ENCODE measurements at regions not wholly inside any gene's neighbourhood (a gene's known extent, or its start where the extent isn't known, plus 50 kb on each side); places are given as distances from the start of the nearest gene placed in this dataset.

GRCh38 chrX:39718981-39719380 lies 378.8 kb downstream of the BCOR start:
- Histone ChIP-seq H3K9ac (no peak overlapping the region), H2AFZ (ENCODE audit: low read depth) (no peak overlapping the region), H4K20me1 (ENCODE audit: insufficient read depth) (no peaks in the 10 kb centered on the region), H3K4me1 (ENCODE audit: control insufficient read depth in 1 of 2, insufficient read depth in 2 of 2, low read depth in 1 of 2, low read length in 1 of 2) (peaks cover 0 to 29% of the 10 kb centered on the region in 2 experiments; a peak in 1 of 4 replicates), H3K9me2 (no peaks in the 10 kb centered on the region), H3K27ac (ENCODE audit: low read depth in 2 of 2, low read length in 1 of 2) (peak overlapping the region in 1 of 2 experiments; percentile 75; a peak in 2 of 4 replicates), H3K4me2 (no peak overlapping the region), H3K36me3 (replicated peaks in 1 of 2; ENCODE audit: control insufficient read depth in 1 of 2, insufficient read depth in 2 of 2, low read length in 1 of 2) (no peaks in the 10 kb centered on the region), H3K27me3 (ENCODE audit: insufficient read depth) (peaks cover 13% of the 10 kb centered on the region; the same call in 1 of the 2 replicates), H3F3A (replicated peaks; ENCODE audit: insufficient read depth) (no peaks in the 10 kb centered on the region), H3K9me3 (no peaks in the 10 kb centered on the region), H3K79me2 (ENCODE audit: insufficient read depth) (no peaks in the 10 kb centered on the region), H3K4me3 (ENCODE audit: low read depth in 2 of 2, low read length in 1 of 2) (no peak overlapping the region)
- TF ChIP-seq EZH2phosphoT487 (IDR thresholded peaks at IDR 0.05; ENCODE audit: borderline replicate concordance, low read depth) = no peak
- TF ChIP-seq RCOR1 (IDR thresholded peaks at IDR 0.05; ENCODE audit: low read length) = no peak
- ChIA-PET CTCF (interaction anchor here (1.6 to 2.3 kb wide), 2 partner anchors 12 to 95 kb away, joined by 4 to 6 read pairs; no protein-coding TSS in a partner anchor), POLR2A (no interaction called here)
- no peak for DNase-seq
- 34% methylated on average over 2 of the region's 2 CpGs for WGBS (ENCODE audit: low lambda C conversion rate)

- 42% methylated on average over 2 of the region's 2 CpGs for WGBS (ENCODE audit: low lambda C conversion rate)
- Histone ChIP-seq H3K27ac (ENCODE audit: low read depth in 2 of 2, low read length in 1 of 2) (no peak overlapping the region), H3K27me3 (ENCODE audit: insufficient read depth) (peaks cover 5% of the 10 kb centered on the region; the same call in 1 of the 2 replicates), H3K4me3 (ENCODE audit: low read depth in 2 of 2, low read length in 1 of 2) (no peak overlapping the region), H3K4me1 (ENCODE audit: control insufficient read depth in 1 of 2, insufficient read depth in 2 of 2, low read depth in 1 of 2, low read length in 1 of 2) (peaks cover 0 to 28% of the 10 kb centered on the region in 2 experiments; a peak in 1 of 4 replicates), H3K9me2 (no peaks in the 10 kb centered on the region), H3K36me3 (replicated peaks in 1 of 2; ENCODE audit: control insufficient read depth in 1 of 2, insufficient read depth in 2 of 2, low read length in 1 of 2) (no peaks in the 10 kb centered on the region), H3K9ac (no peak overlapping the region), H3F3A (replicated peaks; ENCODE audit: insufficient read depth) (no peaks in the 10 kb centered on the region), H4K20me1 (ENCODE audit: insufficient read depth) (no peaks in the 10 kb centered on the region), H3K4me2 (no peak overlapping the region), H2AFZ (ENCODE audit: low read depth) (no peak overlapping the region), H3K9me3 (no peaks in the 10 kb centered on the region), H3K79me2 (ENCODE audit: insufficient read depth) (no peaks in the 10 kb centered on the region)
- no peak for DNase-seq
- TF ChIP-seq GABPA (IDR thresholded peaks at IDR 0.05; ENCODE audit: low read depth) (no peak), GATA2 (CRISPR knock-in tag; IDR thresholded peaks at IDR 0.05) (no peak), FOXJ3 (CRISPR knock-in tag; IDR thresholded peaks at IDR 0.05) (no peak), TEAD4 (IDR thresholded peaks at IDR 0.05; ENCODE audit: borderline replicate concordance, insufficient read depth) (no peak), FOXM1 (IDR thresholded peaks at IDR 0.05; ENCODE audit: low read depth) (no peak), IRF3 (IDR thresholded peaks at IDR 0.05; ENCODE audit: low read depth, low read length) (no peak), USF1 (IDR thresholded peaks at IDR 0.05; ENCODE audit: borderline replicate concordance, low read depth) (no peak)
- POLR2A ChIA-PET = interaction anchor here (0.6 kb wide), 1 partner anchor 288 kb away, joined by 3 read pairs; no protein-coding TSS in a partner anchor
- CTCF ChIA-PET = interaction anchor here (2.3 kb wide), 1 partner anchor 93 kb away, joined by 6 read pairs; no protein-coding TSS in a partner anchor
Measured at GRCh38 chrX:39720945-39721344, 376.8 kb downstream of the BCOR start.
